HepG2 (cell line): ENCODE measurements at regions not wholly inside any gene's neighbourhood (a gene's known extent, or its start where the extent isn't known, plus 50 kb on each side); places are given as distances from the start of the nearest gene placed in this dataset.
"Not testable (repeated sequence)": the region's sequence is repeated elsewhere in the genome, so short reads cannot be mapped to it uniquely, and the experiment has no call there.

ENCODE experiments used
- ATAC-seq: fragments of 200-7000 bp; cut with Tn5 transposase; 3 replicates; pipeline ENCODE4 v1.9.1; 2020; ENCODE audit warnings: mild to moderate bottlenecking, moderate library complexity
- BruUV-seq: library from RNA; stranded (reverse); fragments of 400-500 nt; replicated peaks from 2 replicates; lab custom pipeline; 2021; lab: Mats Ljungman, UMichigan
- CTCF ChIA-PET: fragments of 300-600 bp; formaldehyde crosslinking; extraction: SDS; loops from one replicate; lab custom pipeline; 2021; ENCODE audit warnings: low total read pairs, inconsistent platforms, low intra/inter-chr PET ratio; lab: Yijun Ruan, JAX
- POLR2A ChIA-PET: fragments of 350-600 bp; sonication (Branson Sonifier 250); formaldehyde crosslinking; loops from one replicate; lab custom pipeline; 2020; ENCODE audit warnings: antibody characterized with exemption, inconsistent platforms; lab: Yijun Ruan, JAX
- DNase-seq: peaks from one replicate; pipeline ENCODE4 v3.0.0-alpha.2; 2015; ENCODE audit warnings: low spot score
- FAIRE-seq: peaks from 3 replicates; lab custom pipeline; 2011; peaks lifted over from hg19 to GRCh38; lab: Jason Lieb, UNC
- H2AFZ ChIP-seq: one replicate; pipeline ENCODE4 v1.6.1; 2011; ENCODE audit warnings: low read length, inconsistent platforms
- H3K27ac ChIP-seq: fragments of 300-600 bp; 3 replicates; pipeline ENCODE4 v1.8.0; 2011; ENCODE audit warnings: mixed run types, mild to moderate bottlenecking, mixed read lengths, low read length, inconsistent platforms; ENCODE audit not compliant: insufficient read depth; ENCODE audit errors: extremely low read length
- H3K27me3 ChIP-seq, 2 experiments: fragments of 200-600 bp in 1 of 2; 2 replicates in 1 of 2; 3 replicates in 1 of 2; pipeline versions ENCODE4 v1.6.0 to v1.8.0; 2011; ENCODE audit warnings: low read length in 2 of 2, mild to moderate bottlenecking in 2 of 2, moderate library complexity in 2 of 2, inconsistent platforms in 1 of 2; ENCODE audit not compliant: insufficient read depth in 2 of 2, control insufficient read depth in 1 of 2
- H3K36me3 ChIP-seq, 2 experiments: fragments of 200-600 bp in 1 of 2; replicated peaks in 1 of 2; 2 replicates in 1 of 2; 3 replicates in 1 of 2; pipeline versions ENCODE4 v1.5.1 to v1.8.0; 2011; ENCODE audit warnings: low read length in 2 of 2, inconsistent platforms in 1 of 2; ENCODE audit not compliant: insufficient read depth in 2 of 2, control insufficient read depth in 1 of 2
- H3K4me1 ChIP-seq: 2 replicates; pipeline ENCODE4 v1.5.1; 2012; ENCODE audit warnings: low read length, inconsistent platforms; ENCODE audit not compliant: insufficient read depth
- H3K4me2 ChIP-seq: 2 replicates; pipeline ENCODE4 v1.6.0; 2011; ENCODE audit warnings: low read depth, low read length, inconsistent platforms
- H3K4me3 ChIP-seq, 3 experiments: fragments of 200-600 bp in 1 of 3; sonication (generic), shearing (Covaris generic) in 1 of 3; replicated peaks in 1 of 3; 2 replicates each; pipeline ENCODE4 v1.5.1; 2011 to 2016; ENCODE audit warnings: low read length in 3 of 3, inconsistent platforms in 2 of 3, low read depth in 2 of 3, mild to moderate bottlenecking in 2 of 3, control low read depth in 1 of 3, mixed read lengths in 1 of 3; ENCODE audit not compliant: insufficient read depth in 1 of 3
- H3K79me2 ChIP-seq: one replicate; pipeline ENCODE4 v1.6.1; 2011; ENCODE audit warnings: low read length, inconsistent platforms; ENCODE audit not compliant: insufficient read depth
- H3K9ac ChIP-seq: 2 replicates; pipeline ENCODE4 v1.6.0; 2011; ENCODE audit warnings: mild to moderate bottlenecking, low read depth, low read length, inconsistent platforms; ENCODE audit not compliant: insufficient read depth
- H3K9me3 ChIP-seq: 2 replicates; pipeline ENCODE4 v1.5.1; 2012; ENCODE audit warnings: mild to moderate bottlenecking, low read length
- H4K20me1 ChIP-seq: 2 replicates; pipeline ENCODE4 v1.6.0; 2011; ENCODE audit warnings: inconsistent platforms, mild to moderate bottlenecking, low read length, moderate library complexity; ENCODE audit not compliant: insufficient read depth
- WGBS: methylation state at CpG from one replicate; pipeline ENCODE4 v1.1.6; 2017; ENCODE audit warnings: low lambda C conversion rate; 5-methylcytosine and 5-hydroxymethylcytosine counted together
- in situ Hi-C: cut with HindIII; loops from 2 replicates; pipeline ENCODE4 v1.10.0; 2017; ENCODE audit warnings: low pct_unique_long_range_greater_than_20kb; ENCODE audit not compliant: extremely low pct_ligation_motif_present
- intact Hi-C: fragments of 100-400 bp; cut with micrococcal nuclease; formaldehyde crosslinking; loops from one replicate; pipeline ENCODE4 v1.10.0; 2022; ENCODE audit not compliant: unreplicated experiment

DNA sequence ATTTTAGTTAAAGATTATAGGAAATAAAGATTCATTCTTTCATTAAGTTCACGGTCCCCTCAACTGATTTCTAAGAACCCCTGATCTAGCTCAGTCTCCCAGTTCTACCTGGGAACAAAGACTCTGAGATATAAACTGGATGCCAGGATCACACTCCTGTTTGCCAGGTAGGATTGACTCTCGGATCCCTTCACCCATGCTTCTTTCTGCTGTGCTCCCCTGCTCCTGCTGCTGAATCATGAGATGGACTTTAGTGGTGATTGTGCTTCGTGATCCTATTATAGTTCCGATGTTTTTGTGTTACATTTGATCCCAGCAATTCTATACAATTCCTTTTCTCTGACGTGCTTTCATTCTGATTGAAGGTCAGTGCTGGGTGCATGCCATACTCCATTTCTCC is 733.1 kb upstream of the TPTE start:
- intact Hi-C loops, BruUV-seq, H3K27me3 ChIP-seq, H3K4me1 ChIP-seq, POLR2A ChIA-PET, DNase-seq, H3K4me3 ChIP-seq, H3K36me3 ChIP-seq, H3K27ac ChIP-seq, in situ Hi-C loops, H3K9ac ChIP-seq, H3K79me2 ChIP-seq, CTCF ChIA-PET, FAIRE-seq, ATAC-seq, H2AFZ ChIP-seq, H3K4me2 ChIP-seq, H4K20me1 ChIP-seq: not testable (repeated sequence)
- H3K9me3 ChIP-seq: peaks cover 100% of the 10 kb centered on the region
- 5% methylated on average over 5 of the region's 5 CpGs for WGBS

DNA sequence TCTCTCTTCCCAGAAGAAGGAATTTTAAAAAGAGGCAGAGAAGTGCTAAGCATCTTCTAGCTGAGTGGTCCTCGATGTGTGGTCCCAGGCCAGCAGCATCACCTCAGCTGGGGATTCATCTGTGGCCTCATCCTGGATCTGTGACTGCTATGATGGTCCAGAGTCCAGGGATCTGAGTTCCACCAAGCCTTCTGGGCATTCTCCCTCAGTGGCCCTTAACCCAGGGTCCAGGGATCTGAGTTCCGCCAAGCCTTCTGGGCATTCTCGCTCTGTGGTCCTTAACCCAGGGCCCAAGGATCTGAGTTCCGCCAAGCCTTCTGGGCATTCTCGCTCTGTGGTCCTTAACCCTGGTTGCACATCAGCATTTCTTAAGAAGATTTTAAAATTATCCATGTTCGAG is 731.0 kb upstream of the TPTE start:
- H3K27me3 ChIP-seq, H4K20me1 ChIP-seq, H3K79me2 ChIP-seq, H3K27ac ChIP-seq, H3K9ac ChIP-seq, H3K36me3 ChIP-seq, FAIRE-seq, DNase-seq, H3K4me2 ChIP-seq, in situ Hi-C loops, BruUV-seq, H2AFZ ChIP-seq, POLR2A ChIA-PET, H3K4me3 ChIP-seq, H3K4me1 ChIP-seq, CTCF ChIA-PET, ATAC-seq, intact Hi-C loops: not testable (repeated sequence)
- WGBS: 12% methylated on average over 6 of the region's 6 CpGs
- H3K9me3 ChIP-seq: peaks cover 98% of the 10 kb centered on the region

DNA sequence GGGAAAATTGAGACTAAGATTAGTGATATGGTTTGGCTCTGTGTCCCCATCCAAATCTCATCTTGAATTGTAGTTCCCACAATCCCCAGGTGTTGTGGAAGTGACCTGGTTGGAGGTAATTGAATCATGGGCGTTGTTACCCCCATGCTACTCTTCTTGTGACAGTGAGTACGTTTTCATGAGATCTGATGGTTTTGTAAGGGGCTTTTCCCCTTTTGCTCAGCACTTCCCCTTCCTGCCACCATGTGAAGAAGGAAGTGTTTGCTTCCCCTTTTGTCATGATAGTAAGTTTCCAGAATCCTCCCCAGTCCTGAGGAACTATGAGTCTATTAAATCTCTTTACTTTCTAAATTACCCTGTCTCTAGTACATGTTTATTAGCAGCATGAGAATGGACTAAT is 729.9 kb upstream of the TPTE start:
- in situ Hi-C loops, ATAC-seq, intact Hi-C loops, DNase-seq, POLR2A ChIA-PET, H3K27me3 ChIP-seq, FAIRE-seq, H3K4me3 ChIP-seq, CTCF ChIA-PET, H3K4me1 ChIP-seq, BruUV-seq, H3K9ac ChIP-seq, H3K27ac ChIP-seq, H2AFZ ChIP-seq, H3K36me3 ChIP-seq, H4K20me1 ChIP-seq, H3K79me2 ChIP-seq, H3K4me2 ChIP-seq: not testable (repeated sequence)
- WGBS: 2% methylated on average over 2 of the region's 2 CpGs
- peaks cover 98% of the 10 kb centered on the region for H3K9me3 ChIP-seq
